ENCODE measurements at regions not wholly inside any gene's neighbourhood (a gene's known extent, or its start where the extent isn't known, plus 50 kb on each side); places are given as distances from the start of the nearest gene placed in this dataset.

DNA sequence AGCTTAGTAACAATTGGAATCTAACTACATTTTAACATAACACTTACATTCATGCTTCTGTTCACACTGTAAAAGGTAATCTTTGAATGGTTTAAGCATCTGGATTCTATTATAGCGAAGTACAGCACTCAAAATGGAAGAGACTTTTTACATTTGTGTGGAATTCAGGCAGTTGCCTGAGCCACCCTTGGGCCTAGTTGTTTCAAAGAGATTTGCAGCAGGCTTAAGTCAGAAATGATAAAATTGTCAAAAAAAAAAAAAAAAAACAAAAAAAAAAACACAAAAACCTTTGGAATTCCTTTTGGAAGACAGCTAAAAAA lies 199.9 kb downstream of the LYPLAL1 start:
- Histone ChIP-seq H3K4me3 (replicated peaks; ENCODE audit: low read depth, low read length) (no peak overlapping the region), H3K36me3 (ENCODE audit: control insufficient read depth, insufficient read depth, low read length) (no peaks in the 10 kb centered on the region), H3K27me3 (replicated peaks; ENCODE audit: control insufficient read depth, insufficient read depth, low read length) (no peaks in the 10 kb centered on the region)
- no peak for DNase-seq (ENCODE audit: extremely low read depth, insufficient read length)
- no peak for TF ChIP-seq CTCF (IDR thresholded peaks at IDR 0.05; ENCODE audit: insufficient read depth, low read length, poor library complexity, severe bottlenecking)

DNA sequence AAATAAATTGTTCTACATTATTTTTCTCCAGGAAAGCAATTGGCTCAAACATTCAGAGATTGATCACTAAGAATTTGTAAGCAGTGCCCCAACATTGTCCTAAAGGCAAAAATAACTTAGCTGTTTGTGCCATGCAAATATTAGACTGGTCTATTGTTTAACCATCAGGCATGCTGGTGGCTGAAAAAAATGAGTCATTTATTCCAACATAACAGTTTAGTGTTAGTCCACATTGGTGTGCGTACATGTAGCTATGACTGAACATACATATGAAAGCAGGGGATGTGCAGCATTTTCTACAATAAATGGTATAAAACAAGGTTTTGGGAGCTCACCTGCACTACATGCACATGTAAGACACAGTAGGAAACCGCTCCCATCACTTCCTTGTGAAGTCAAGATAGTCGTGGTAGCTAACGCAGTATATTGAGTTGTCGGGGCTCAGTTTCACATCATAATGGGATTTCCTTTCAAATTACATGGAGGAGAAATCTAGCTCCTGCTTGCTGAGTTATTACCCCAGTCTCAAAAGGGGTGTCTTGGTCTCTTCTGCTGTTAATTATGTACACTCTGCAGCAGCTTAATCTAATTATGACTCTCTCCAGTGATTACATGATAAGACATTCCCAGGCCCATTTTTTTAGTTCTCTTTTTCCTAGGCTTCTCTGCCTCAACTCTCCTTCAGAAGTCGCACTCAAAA lies 199.4 kb downstream of the LYPLAL1 start:
- no peaks in the 10 kb centered on the region for H3K36me3 ChIP-seq (ENCODE audit: control insufficient read depth, insufficient read depth, low read length)
- no peak overlapping the region for H3K4me3 ChIP-seq (replicated peaks; ENCODE audit: low read depth, low read length)
- DNase-seq (ENCODE audit: extremely low read depth, insufficient read length): no peak
- TF ChIP-seq CTCF (IDR thresholded peaks at IDR 0.05; ENCODE audit: insufficient read depth, low read length, poor library complexity, severe bottlenecking): no peak
- no peaks in the 10 kb centered on the region for H3K27me3 ChIP-seq (replicated peaks; ENCODE audit: control insufficient read depth, insufficient read depth, low read length)

- no peaks in the 10 kb centered on the region for H3K27me3 ChIP-seq (replicated peaks; ENCODE audit: control insufficient read depth, insufficient read depth, low read length)
- no peak overlapping the region for H3K4me3 ChIP-seq (replicated peaks; ENCODE audit: low read depth, low read length)
- TF ChIP-seq CTCF (IDR thresholded peaks at IDR 0.05; ENCODE audit: insufficient read depth, low read length, poor library complexity, severe bottlenecking): no peak
- no peaks in the 10 kb centered on the region for H3K36me3 ChIP-seq (ENCODE audit: control insufficient read depth, insufficient read depth, low read length)
- no peak for DNase-seq (ENCODE audit: extremely low read depth, insufficient read length)
Measured at GRCh38 chr1:219371471-219371870, 197.8 kb downstream of the LYPLAL1 start.

- no peak for DNase-seq (ENCODE audit: extremely low read depth, insufficient read length)
- Histone ChIP-seq H3K27me3 (replicated peaks; ENCODE audit: control insufficient read depth, insufficient read depth, low read length) (no peaks in the 10 kb centered on the region), H3K36me3 (ENCODE audit: control insufficient read depth, insufficient read depth, low read length) (no peaks in the 10 kb centered on the region), H3K4me3 (replicated peaks; ENCODE audit: low read depth, low read length) (no peak overlapping the region)
- TF ChIP-seq CTCF (IDR thresholded peaks at IDR 0.05; ENCODE audit: insufficient read depth, low read length, poor library complexity, severe bottlenecking): no peak
Measured at GRCh38 chr1:219367496-219367895, 193.8 kb downstream of the LYPLAL1 start.

DNA sequence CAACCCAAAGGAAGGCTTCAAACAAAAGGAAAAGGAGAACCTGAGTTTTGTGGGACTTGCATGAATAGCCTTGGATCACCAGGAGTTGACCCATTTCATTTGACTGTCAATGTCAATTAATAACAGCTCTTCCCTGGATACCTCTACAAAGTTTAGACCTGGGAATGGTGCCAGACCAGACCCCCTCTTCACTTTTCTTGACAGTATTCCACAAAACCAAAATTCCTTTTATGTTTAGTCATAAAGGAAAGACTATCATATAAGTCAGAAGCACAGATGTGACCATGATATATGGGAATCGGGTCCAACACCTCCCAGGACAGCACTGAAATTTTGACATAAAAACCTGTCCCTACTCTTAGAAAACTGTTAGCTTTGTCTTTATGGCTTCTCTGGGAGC lies 191.8 kb downstream of the LYPLAL1 start:
- Histone ChIP-seq H3K4me3 (replicated peaks; ENCODE audit: low read depth, low read length) (no peak overlapping the region), H3K27me3 (replicated peaks; ENCODE audit: control insufficient read depth, insufficient read depth, low read length) (no peaks in the 10 kb centered on the region), H3K36me3 (ENCODE audit: control insufficient read depth, insufficient read depth, low read length) (no peaks in the 10 kb centered on the region)
- no peak for DNase-seq (ENCODE audit: extremely low read depth, insufficient read length)
- TF ChIP-seq CTCF (IDR thresholded peaks at IDR 0.05; ENCODE audit: insufficient read depth, low read length, poor library complexity, severe bottlenecking): no peak

- H3K27me3 ChIP-seq (replicated peaks; ENCODE audit: control insufficient read depth, insufficient read depth, low read length): no peaks in the 10 kb centered on the region
- TF ChIP-seq CTCF (IDR thresholded peaks at IDR 0.05; ENCODE audit: insufficient read depth, low read length, poor library complexity, severe bottlenecking): no peak
- no peak for DNase-seq (ENCODE audit: extremely low read depth, insufficient read length)
- H3K4me3 ChIP-seq (replicated peaks; ENCODE audit: low read depth, low read length): no peak overlapping the region
- H3K36me3 ChIP-seq (ENCODE audit: control insufficient read depth, insufficient read depth, low read length): no peaks in the 10 kb centered on the region
Measured at GRCh38 chr1:219362702-219363101, 189.0 kb downstream of the LYPLAL1 start.

Measured in GM06990 (cell line).